ACHN (cell line): ENCODE measurements at regions not wholly inside any gene's neighbourhood (a gene's known extent, or its start where the extent isn't known, plus 50 kb on each side); places are given as distances from the start of the nearest gene placed in this dataset.

Source experiments
- DNase-seq: peaks from one replicate; pipeline ENCODE4 v3.0.0-alpha.2; 2015
- in situ Hi-C: cut with HindIII; loops from 2 replicates; pipeline ENCODE4 v1.10.0; 2017; ENCODE audit warnings: low sequenced_read_pairs, low pct_ligation_motif_present, low pct_unique_long_range_greater_than_20kb

GRCh38 chr2:185144159-185144919, 546.0 kb downstream of the ZNF804A start:
- in situ Hi-C loops, result no loop called here
- DNase-seq, result no peak

DNA sequence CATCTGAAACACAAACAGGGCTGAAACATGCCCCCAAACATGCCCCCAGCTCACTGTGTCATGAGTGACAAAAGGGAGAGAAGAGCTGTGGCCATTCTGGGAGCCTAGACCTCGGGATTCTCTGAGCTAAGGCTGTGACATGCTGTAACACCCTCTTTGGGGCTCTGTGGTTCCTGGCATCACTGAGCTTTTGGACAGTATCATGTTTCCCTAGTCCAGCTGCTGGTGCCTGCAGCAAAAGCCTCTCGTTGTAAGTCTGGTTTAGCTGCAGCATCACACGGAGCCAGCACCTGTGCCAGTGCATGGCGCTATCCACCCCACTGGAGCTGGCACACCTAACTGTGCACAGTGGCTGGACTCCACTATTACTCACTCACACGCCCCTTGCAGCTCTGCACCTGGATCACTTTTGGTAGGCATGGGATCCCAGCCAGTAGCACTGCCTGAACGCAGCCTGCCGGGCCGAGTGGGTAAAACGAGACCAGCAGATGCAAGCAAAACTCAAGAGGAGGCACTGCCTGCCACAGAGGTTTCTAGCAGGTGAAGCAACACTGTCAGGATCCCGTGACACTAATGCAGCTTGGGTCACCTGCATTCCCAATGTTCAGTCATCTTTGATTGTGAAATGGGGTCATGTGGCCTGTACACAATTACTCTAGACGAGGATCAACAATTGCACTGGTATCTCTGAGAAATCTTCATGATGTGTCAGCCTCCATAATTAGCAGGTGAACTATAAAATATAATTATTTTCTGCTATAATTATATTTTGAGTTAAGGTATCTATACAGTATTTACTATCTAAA, 547.2 kb downstream of the ZNF804A start:
- DNase-seq, result no peak
- in situ Hi-C loops, result no loop called here

DNA sequence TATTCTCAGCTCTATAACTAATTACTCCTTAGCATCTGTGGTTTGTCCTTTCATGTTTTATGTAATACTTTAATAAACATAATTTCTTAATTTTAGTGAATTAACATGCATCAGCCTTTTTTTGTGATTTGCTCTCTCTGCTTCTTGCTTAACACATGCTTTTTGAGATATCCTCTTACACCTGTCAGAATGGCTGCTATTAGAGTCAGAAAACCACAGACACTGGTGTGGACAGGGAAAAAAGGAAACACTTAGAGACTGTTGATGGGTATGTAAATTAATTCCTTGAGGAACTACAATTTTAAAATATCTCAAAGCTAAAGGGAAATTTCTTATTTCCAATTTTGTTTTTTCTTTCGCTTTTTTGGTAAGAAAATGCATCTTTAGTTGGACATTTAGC, 549.0 kb downstream of the ZNF804A start:
- DNase-seq, result no peak
- in situ Hi-C loops, result no loop called here

- in situ Hi-C loops, result no loop called here
- no peak for DNase-seq
Observed at GRCh38 chr2:185152186-185152585, 553.9 kb downstream of the ZNF804A start.

DNA sequence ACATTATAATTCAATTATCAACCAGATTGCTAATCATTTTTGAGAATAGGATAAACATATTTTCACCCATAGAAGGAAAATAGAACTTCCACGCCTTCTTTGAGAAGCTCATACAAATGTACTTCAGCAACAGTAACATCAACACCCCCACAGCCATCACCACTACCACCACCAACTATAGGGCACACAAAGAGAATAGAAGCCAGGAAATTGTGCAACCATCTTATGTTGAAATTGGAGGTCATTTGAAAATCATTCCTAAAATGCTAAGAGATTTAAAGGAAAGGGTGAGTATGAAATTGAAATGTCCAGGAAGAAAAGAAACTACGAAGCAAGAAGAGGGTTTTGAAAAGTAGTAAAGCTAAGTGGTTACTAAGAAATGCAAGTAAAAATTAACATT, 563.4 kb downstream of the ZNF804A start:
- no peak for DNase-seq
- in situ Hi-C loops, result no loop called here

DNA sequence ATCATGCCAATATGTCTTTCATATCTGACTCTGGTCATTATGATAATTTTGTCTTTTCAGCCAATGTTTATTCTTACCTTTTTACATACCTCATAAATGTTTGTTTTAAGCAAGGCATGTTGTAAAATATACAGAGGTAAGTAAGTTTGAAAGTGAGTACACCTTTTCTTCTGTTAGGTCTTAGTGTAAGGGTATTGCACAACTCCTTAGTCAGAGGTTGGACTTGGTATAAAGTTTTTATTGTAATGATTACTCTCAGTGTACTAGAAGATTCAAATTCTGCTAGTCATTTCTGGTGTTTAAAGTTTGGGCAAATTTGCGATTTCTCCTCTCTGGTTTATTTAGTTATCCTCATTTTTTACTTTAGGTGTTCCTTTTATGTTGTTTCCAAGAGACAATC, 564.3 kb upstream of the FSIP2 start:
- DNase-seq, result no peak
- in situ Hi-C loops, result no loop called here

- no peak for DNase-seq
Observed at GRCh38 chr2:185179743-185180142, 558.9 kb upstream of the FSIP2 start.

GRCh38 chr2:185181901-185182300, 556.7 kb upstream of the FSIP2 start:
- DNase-seq, result no peak
- in situ Hi-C loops, result no loop called here

More at GRCh38 chr2:185179743-185180142, 558.9 kb upstream of the FSIP2 start:
- in situ Hi-C loops, result no loop called here

GRCh38 chr2:185185044-185185443, 553.6 kb upstream of the FSIP2 start:
- DNase-seq, result no peak
- in situ Hi-C loops, result no loop called here

- DNase-seq, result no peak
- in situ Hi-C loops, result no loop called here
Observed at GRCh38 chr2:185187421-185187820, 551.2 kb upstream of the FSIP2 start.

- DNase-seq, result peak; percentile 67
- in situ Hi-C loops, result no loop called here
Observed at GRCh38 chr2:185188656-185189055, 549.9 kb upstream of the FSIP2 start.

DNA sequence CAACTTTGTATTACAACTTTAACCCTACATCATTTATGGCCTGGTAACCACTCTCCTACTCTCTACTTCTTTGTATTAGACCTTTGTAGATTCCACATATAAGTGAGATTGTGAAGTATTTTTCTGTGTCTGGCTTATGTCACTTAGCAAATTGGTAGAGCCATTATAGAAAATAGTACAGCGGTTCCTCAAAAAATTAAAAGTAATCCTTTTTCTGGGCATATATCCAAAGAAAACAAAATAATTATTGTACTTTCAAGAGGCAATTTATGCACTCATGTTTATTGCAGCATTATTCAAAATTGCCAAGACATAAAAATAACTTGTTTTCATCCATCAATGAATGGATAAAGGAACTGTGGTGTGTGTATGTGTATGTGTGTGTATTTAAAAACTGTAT, 537.5 kb upstream of the FSIP2 start:
- DNase-seq, result no peak
- in situ Hi-C loops, result no loop called here

- no peak for DNase-seq
- in situ Hi-C loops, result no loop called here
Observed at GRCh38 chr2:185202381-185202780, 536.2 kb upstream of the FSIP2 start.

GRCh38 chr2:185202945-185203528, 535.6 kb upstream of the FSIP2 start:
- in situ Hi-C loops, result no loop called here
- DNase-seq, result no peak

DNA sequence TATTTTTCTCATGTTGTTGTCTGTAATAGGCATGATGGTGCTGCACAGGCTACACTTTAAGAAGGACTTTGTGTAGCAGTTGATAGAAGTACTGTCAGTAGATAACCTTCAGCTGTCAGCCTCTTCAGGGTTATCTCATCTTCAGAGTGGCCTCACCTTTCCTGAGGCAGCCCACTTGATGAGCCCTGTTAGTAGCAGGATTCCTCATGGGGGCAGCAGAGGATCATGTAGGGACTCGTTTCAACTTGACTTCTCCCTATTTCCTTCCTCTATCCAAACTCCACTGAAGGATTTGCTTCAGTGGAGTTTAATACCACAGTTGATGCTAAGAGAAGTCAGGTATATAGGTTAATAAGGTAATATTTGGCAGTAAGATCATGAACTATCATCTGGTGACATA, 530.3 kb upstream of the FSIP2 start:
- in situ Hi-C loops, result no loop called here
- peak; percentile 65 for DNase-seq

DNA sequence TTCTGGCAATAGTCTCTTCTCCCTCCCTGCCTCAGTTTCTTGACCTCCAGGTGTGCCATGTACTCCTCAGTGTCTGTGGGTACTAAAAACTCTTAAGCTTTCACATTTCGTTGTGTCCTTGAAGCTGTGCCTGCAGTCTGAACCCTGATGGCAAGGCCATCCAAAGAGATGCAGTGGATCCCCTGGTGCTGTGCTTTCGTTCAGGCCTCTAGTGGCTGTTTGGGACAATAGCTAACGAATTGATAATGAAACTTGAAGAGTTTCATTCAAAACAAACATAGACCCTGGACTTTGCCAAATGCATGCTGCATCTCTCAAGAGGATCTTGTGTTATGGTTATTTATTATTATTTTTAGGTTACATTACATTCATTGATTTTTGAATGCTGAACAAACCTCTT, 523.1 kb upstream of the FSIP2 start:
- DNase-seq, result no peak
- in situ Hi-C loops, result no loop called here

DNA sequence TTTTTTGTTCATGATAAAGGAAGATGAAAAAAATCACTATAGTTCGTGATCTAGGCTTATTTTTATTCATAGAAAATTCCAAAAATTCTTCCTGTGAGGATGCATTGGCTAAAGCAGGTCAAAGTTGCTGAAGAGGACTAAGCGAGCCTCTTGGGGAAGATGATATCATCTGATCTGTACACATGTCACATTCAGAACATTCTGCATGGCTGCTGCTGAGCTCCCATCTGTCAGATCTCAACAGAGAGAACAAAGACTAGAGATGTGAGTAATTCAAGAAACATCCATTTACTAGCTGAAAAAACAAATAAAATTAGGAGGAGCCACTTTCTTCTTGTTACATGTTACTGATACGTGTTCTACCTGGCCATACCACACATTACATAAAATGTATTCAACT, 518.6 kb upstream of the FSIP2 start:
- in situ Hi-C loops, result no loop called here
- DNase-seq, result no peak

DNA sequence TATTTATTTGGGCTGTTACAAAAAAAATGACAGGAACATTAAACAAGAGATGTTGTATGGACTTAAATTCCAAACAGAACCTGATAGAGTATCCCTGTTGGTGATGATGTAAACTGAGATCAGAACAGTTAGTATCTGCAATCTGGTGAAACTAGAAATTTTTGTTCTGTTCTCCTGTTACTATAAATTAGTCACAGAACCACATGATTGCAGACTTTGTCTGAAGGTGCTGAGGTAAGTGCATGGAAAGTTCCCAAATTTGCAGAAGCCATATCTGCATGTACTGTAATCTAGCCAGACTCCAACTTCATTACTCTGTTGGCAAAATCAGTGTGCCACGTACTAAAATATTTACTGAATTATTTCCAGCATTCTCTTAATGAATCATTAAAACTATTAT, 516.3 kb upstream of the FSIP2 start:
- in situ Hi-C loops, result no loop called here
- DNase-seq, result no peak

DNA sequence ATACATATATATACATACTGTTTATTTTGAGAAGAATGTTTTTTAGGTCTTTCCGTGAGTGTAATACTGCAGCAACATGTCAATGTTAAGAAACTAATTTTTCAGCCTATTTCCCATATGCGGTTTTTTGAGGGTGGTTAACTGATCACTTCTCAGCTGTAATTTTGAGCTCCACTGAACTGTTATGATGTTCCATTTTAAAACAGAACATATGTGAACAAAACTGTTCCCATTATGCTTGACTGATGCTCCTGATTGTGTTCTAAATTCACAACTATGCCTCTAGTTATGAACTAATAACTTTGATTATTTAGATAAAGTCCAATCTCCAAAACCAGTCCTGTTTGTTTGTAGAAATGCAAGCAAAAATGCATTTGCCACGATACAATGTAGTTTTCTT, 511.2 kb upstream of the FSIP2 start:
- no peak for DNase-seq
- in situ Hi-C loops, result no loop called here

DNA sequence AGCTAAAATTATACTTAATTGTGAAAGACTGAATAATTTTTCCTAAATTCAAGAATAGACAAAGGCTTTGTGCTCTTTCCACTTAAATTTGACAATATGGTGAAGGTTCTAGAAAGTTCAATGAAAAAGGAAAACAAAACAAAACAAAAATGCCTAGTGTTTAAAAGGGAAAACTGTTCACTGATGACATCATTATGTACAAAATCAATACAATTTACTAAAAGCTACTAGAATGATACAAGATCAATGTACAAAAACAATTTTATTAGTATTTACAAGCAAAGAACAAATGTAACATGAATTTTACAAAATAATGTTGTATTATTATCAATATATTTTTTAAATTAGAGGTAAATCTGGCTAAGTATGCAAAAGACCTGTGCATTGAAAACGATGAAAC, 499.1 kb upstream of the FSIP2 start:
- DNase-seq, result no peak
- in situ Hi-C loops, result no loop called here
